H9 (cell line): ENCODE measurements at regions not wholly inside any gene's neighbourhood (a gene's known extent, or its start where the extent isn't known, plus 50 kb on each side); places are given as distances from the start of the nearest gene placed in this dataset.

Experiments used
- DNase-seq: peaks from one replicate; pipeline ENCODE4 v3.0.0-alpha.2; 2017
- H2AFZ ChIP-seq: one replicate; pipeline ENCODE4 v1.6.1; 2013; ENCODE audit warnings: mild to moderate bottlenecking, low read length, control low read depth, moderate library complexity
- H2AK5ac ChIP-seq: 2 replicates; pipeline ENCODE4 v1.6.1; 2013; ENCODE audit warnings: low read length, control low read depth, mixed read lengths; ENCODE audit not compliant: insufficient read length
- H2BK120ac ChIP-seq: one replicate; pipeline ENCODE4 v1.6.1; 2013; ENCODE audit warnings: low read depth, mild to moderate bottlenecking, low read length, control low read depth, inconsistent platforms; ENCODE audit not compliant: poor library complexity, severe bottlenecking
- H2BK12ac ChIP-seq: 2 replicates; pipeline ENCODE4 v1.6.1; 2013; ENCODE audit warnings: low read length, control low read depth, mixed read lengths, low read depth; ENCODE audit not compliant: insufficient read length
- H2BK15ac ChIP-seq: 2 replicates; pipeline ENCODE4 v1.6.1; 2013; ENCODE audit warnings: low read depth, low read length, control low read depth
- H2BK20ac ChIP-seq: one replicate; pipeline ENCODE4 v1.6.1; 2013; ENCODE audit warnings: low read depth, mild to moderate bottlenecking, low read length, control low read depth, inconsistent platforms; ENCODE audit not compliant: poor library complexity, severe bottlenecking
- H2BK5ac ChIP-seq: 2 replicates; pipeline ENCODE4 v1.6.1; 2013; ENCODE audit warnings: low read length, control low read depth, mixed read lengths; ENCODE audit not compliant: insufficient read length
- H3K14ac ChIP-seq: 2 replicates; pipeline ENCODE4 v1.6.1; 2013; ENCODE audit warnings: low read length, control low read depth; ENCODE audit not compliant: insufficient read depth
- H3K18ac ChIP-seq: 2 replicates; pipeline ENCODE4 v1.6.1; 2013; ENCODE audit warnings: low read depth, mild to moderate bottlenecking, mixed read lengths, low read length, control low read depth; ENCODE audit not compliant: insufficient read length
- H3K23ac ChIP-seq: 2 replicates; pipeline ENCODE4 v1.6.1; 2013; ENCODE audit warnings: low read length, control low read depth, mixed read lengths, low read depth; ENCODE audit not compliant: insufficient read length
- H3K23me2 ChIP-seq: 2 replicates; pipeline ENCODE4 v1.6.1; 2013; ENCODE audit warnings: low read depth, mild to moderate bottlenecking, mixed read lengths, low read length, control low read depth; ENCODE audit not compliant: insufficient read length, poor library complexity, severe bottlenecking
- H3K27ac ChIP-seq: 2 replicates; pipeline ENCODE4 v1.5.1; 2013; ENCODE audit warnings: low read length, control low read depth, mixed read lengths, low read depth; ENCODE audit not compliant: insufficient read length
- H3K27me3 ChIP-seq: 2 replicates; pipeline ENCODE4 v1.6.1; 2013; ENCODE audit warnings: low read length, control low read depth, inconsistent platforms; ENCODE audit not compliant: insufficient read depth
- H3K4ac ChIP-seq: 2 replicates; pipeline ENCODE4 v1.6.1; 2013; ENCODE audit warnings: low read depth, mild to moderate bottlenecking, control low read depth, inconsistent platforms, low read length, moderate library complexity
- H3K4me1 ChIP-seq: 2 replicates; pipeline ENCODE4 v1.6.1; 2013; ENCODE audit warnings: low read length, control low read depth, inconsistent platforms; ENCODE audit not compliant: insufficient read depth
- H3K4me2 ChIP-seq: 2 replicates; pipeline ENCODE4 v1.6.1; 2013; ENCODE audit warnings: low read length, control low read depth, mixed read lengths; ENCODE audit not compliant: insufficient read length, insufficient read depth
- H3K56ac ChIP-seq: 2 replicates; pipeline ENCODE4 v1.6.1; 2013; ENCODE audit warnings: low read depth, mild to moderate bottlenecking, mixed read lengths, low read length, control low read depth; ENCODE audit not compliant: insufficient read length
- H3K79me1 ChIP-seq: 2 replicates; pipeline ENCODE4 v1.6.1; 2013; ENCODE audit warnings: low read depth, mild to moderate bottlenecking, moderate library complexity, low read length, control low read depth, inconsistent platforms; ENCODE audit not compliant: insufficient read depth, poor library complexity, severe bottlenecking
- H3K79me2 ChIP-seq: 2 replicates; pipeline ENCODE4 v1.6.1; 2013; ENCODE audit warnings: low read length, control low read depth, inconsistent platforms; ENCODE audit not compliant: insufficient read depth
- H3K9ac ChIP-seq: 2 replicates; pipeline ENCODE4 v1.6.1; 2013; ENCODE audit warnings: low read length, control low read depth, mixed read lengths; ENCODE audit not compliant: insufficient read length; ENCODE audit errors: extremely low read depth
- H3K9me3 ChIP-seq: one replicate; pipeline ENCODE4 v1.6.1; 2013; ENCODE audit warnings: low read depth, low read length, inconsistent platforms; ENCODE audit not compliant: control insufficient read depth
- H3T11ph ChIP-seq: one replicate; pipeline ENCODE4 v1.6.1; 2013; ENCODE audit warnings: mild to moderate bottlenecking, low read length, control low read depth, inconsistent platforms
- H4K20me1 ChIP-seq: one replicate; pipeline ENCODE4 v1.6.1; 2013; ENCODE audit not compliant: control insufficient read depth, insufficient read length, insufficient read depth
- H4K5ac ChIP-seq: 2 replicates; pipeline ENCODE4 v1.6.1; 2013; ENCODE audit warnings: low read depth, mild to moderate bottlenecking, mixed read lengths, low read length, control low read depth; ENCODE audit not compliant: insufficient read length
- H4K8ac ChIP-seq: replicated peaks from 2 replicates; pipeline ENCODE4 v1.6.1; 2013; ENCODE audit warnings: low read length, control low read depth, mixed read lengths, low read depth; ENCODE audit not compliant: insufficient read length
- H4K91ac ChIP-seq: 2 replicates; pipeline ENCODE4 v1.6.1; 2013; ENCODE audit warnings: low read depth, mild to moderate bottlenecking, moderate library complexity, mixed read lengths, low read length, control low read depth; ENCODE audit not compliant: insufficient read length
- H3K27ac Mint-ChIP-seq, 3 experiments: 2 replicates in 2 of 3; 3 replicates in 1 of 3; pipeline ENCODE4 v1.8.0; 2020 to 2021; ENCODE audit warnings: mixed read lengths in 3 of 3, mild to moderate bottlenecking in 1 of 3, moderate library complexity in 1 of 3
- H3K27me3 Mint-ChIP-seq: 2 replicates; pipeline ENCODE4 v1.8.0; 2021; ENCODE audit warnings: low read depth, mild to moderate bottlenecking, moderate library complexity, mixed read lengths
- H3K36me3 Mint-ChIP-seq, 3 experiments: 2 replicates in 2 of 3; 3 replicates in 1 of 3; pipeline ENCODE4 v1.8.0; 2020 to 2021; ENCODE audit warnings: low read depth in 3 of 3, mixed read lengths in 3 of 3; ENCODE audit not compliant: insufficient read depth in 1 of 3
- H3K4me1 Mint-ChIP-seq, 2 experiments: 2 replicates each; pipeline ENCODE4 v1.8.0; 2020; ENCODE audit warnings: mixed read lengths in 2 of 2
- H3K4me3 Mint-ChIP-seq, 2 experiments: 2 replicates in 1 of 2; 3 replicates in 1 of 2; pipeline ENCODE4 v1.8.0; 2020 to 2021; ENCODE audit warnings: mild to moderate bottlenecking in 2 of 2, mixed read lengths in 2 of 2, moderate library complexity in 1 of 2
- H3K9me3 Mint-ChIP-seq, 2 experiments: 2 replicates in 1 of 2; 3 replicates in 1 of 2; pipeline ENCODE4 v1.8.0; 2020; ENCODE audit warnings: mild to moderate bottlenecking in 2 of 2, mixed read lengths in 2 of 2, moderate library complexity in 1 of 2
- WGBS: extraction: QIAGEN DNeasy Blood & Tissue Kit; methylation state at CpG from one replicate; pipeline ENCODE4 v1.1.7; 2013; ENCODE audit warnings: missing lambda C conversion rate, low lambda C conversion rate, mixed read lengths; ENCODE audit not compliant: insufficient read length; ENCODE audit errors: extremely low coverage; 5-methylcytosine and 5-hydroxymethylcytosine counted together
- TF ChIP-seq, protein P1 (sequence below): fragments of 200-600 bp; sonication (generic); conservative IDR thresholded peaks from 3 replicates; pipeline ENCODE4 v1.8.0; 2021; ENCODE audit warnings: antibody characterized with exemption, mild to moderate bottlenecking

DNA sequence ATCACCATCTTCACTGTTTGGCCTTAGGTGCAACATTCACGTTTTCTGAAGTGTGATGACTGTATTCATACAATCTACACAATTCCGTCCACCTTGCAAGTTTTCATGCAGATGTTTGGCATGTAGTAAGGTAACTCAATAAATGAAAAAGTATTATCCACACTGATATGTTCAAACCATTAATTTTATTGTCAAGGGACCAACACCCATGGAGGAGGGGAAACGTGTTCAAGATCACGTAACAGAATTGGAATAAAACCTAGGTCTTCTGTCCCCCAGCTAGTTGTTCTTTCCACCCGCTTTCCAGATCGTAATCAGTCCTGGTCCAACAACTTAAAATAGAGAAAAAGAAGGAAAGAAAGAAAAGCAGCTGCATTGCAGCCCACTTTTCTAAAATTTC lies 560.4 kb upstream of the MCTP2 start:
- no peak overlapping the region for H3K14ac ChIP-seq
- no peaks in the 10 kb centered on the region for H3K9me3 ChIP-seq

More for the DNA sequence above, 560.4 kb upstream of the MCTP2 start:
- Mint-ChIP-seq H3K36me3 (peaks cover 0 to 4% (median 2%) of the 10 kb centered on the region in 3 experiments; a peak in 3 of 7 replicates), H3K4me3 (no peak overlapping the region), H3K27me3 (peaks cover 3% of the 10 kb centered on the region), H3K4me1 (peaks cover 7 to 8% of the 10 kb centered on the region in 2 experiments), H3K9me3 (peaks cover 0 to 3% of the 10 kb centered on the region in 2 experiments; a peak in 3 of 5 replicates), H3K27ac (no peak overlapping the region)
- Histone ChIP-seq H3K23ac (no peak overlapping the region), H4K20me1 (no peaks in the 10 kb centered on the region), H3K4ac (no peak overlapping the region), H3K56ac (no peak overlapping the region), H4K91ac (no peak overlapping the region), H2AK5ac (no peak overlapping the region), H3K4me1 (peaks cover 3% of the 10 kb centered on the region; the same call in 1 of the 2 replicates), H2AFZ (no peak overlapping the region), H2BK20ac (no peak overlapping the region), H3T11ph (no peak overlapping the region), H3K79me1 (no peaks in the 10 kb centered on the region), H3K79me2 (no peaks in the 10 kb centered on the region; the same call in 1 of the 2 replicates), H2BK5ac (no peak overlapping the region), H4K5ac (no peak overlapping the region), H2BK120ac (no peak overlapping the region), H2BK15ac (no peak overlapping the region), H3K27me3 (no peaks in the 10 kb centered on the region), H3K18ac (no peak overlapping the region), H4K8ac (no peak overlapping the region), H3K9ac (no peak overlapping the region), H3K27ac (no peak overlapping the region), H3K23me2 (no peaks in the 10 kb centered on the region), H3K4me2 (no peak overlapping the region), H2BK12ac (no peak overlapping the region)
- no CpG with 5 or more reads among the region's 6 CpGs for WGBS
- TF ChIP-seq, protein P1, sequence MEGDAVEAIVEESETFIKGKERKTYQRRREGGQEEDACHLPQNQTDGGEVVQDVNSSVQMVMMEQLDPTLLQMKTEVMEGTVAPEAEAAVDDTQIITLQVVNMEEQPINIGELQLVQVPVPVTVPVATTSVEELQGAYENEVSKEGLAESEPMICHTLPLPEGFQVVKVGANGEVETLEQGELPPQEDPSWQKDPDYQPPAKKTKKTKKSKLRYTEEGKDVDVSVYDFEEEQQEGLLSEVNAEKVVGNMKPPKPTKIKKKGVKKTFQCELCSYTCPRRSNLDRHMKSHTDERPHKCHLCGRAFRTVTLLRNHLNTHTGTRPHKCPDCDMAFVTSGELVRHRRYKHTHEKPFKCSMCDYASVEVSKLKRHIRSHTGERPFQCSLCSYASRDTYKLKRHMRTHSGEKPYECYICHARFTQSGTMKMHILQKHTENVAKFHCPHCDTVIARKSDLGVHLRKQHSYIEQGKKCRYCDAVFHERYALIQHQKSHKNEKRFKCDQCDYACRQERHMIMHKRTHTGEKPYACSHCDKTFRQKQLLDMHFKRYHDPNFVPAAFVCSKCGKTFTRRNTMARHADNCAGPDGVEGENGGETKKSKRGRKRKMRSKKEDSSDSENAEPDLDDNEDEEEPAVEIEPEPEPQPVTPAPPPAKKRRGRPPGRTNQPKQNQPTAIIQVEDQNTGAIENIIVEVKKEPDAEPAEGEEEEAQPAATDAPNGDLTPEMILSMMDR: no peak
- DNase-seq: no peak
